ENCODE measurements at regions not wholly inside any gene's neighbourhood (a gene's known extent, or its start where the extent isn't known, plus 50 kb on each side); places are given as distances from the start of the nearest gene placed in this dataset.
"Not testable (repeated sequence)": the region's sequence is repeated elsewhere in the genome, so short reads cannot be mapped to it uniquely, and the experiment has no call there.

DNA sequence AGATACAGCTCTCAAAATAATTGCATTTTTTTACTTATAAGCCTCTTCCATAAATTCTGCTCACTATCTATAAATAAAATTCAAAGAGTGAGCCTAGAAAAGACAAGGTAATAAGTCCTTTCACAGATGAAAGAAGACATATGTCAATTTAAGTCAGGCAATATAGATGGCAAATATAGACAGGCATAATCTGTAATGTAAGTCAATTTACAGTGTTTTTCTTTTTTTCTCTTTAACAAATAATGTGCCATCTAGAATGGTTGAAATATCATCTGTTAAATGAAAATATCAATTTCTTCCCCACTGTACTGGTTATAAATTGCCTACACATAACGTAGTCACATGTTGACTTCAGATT is 1409.2 kb upstream of the GOT2 start:
- 85% methylated on average over 1 of the region's 1 CpG for WGBS
- no peaks in the 10 kb centered on the region for H3K4me1 ChIP-seq
- no peaks in the 10 kb centered on the region for H3K36me3 ChIP-seq
- H3K4me3 ChIP-seq, result no peak overlapping the region
- TF ChIP-seq, protein P1, sequence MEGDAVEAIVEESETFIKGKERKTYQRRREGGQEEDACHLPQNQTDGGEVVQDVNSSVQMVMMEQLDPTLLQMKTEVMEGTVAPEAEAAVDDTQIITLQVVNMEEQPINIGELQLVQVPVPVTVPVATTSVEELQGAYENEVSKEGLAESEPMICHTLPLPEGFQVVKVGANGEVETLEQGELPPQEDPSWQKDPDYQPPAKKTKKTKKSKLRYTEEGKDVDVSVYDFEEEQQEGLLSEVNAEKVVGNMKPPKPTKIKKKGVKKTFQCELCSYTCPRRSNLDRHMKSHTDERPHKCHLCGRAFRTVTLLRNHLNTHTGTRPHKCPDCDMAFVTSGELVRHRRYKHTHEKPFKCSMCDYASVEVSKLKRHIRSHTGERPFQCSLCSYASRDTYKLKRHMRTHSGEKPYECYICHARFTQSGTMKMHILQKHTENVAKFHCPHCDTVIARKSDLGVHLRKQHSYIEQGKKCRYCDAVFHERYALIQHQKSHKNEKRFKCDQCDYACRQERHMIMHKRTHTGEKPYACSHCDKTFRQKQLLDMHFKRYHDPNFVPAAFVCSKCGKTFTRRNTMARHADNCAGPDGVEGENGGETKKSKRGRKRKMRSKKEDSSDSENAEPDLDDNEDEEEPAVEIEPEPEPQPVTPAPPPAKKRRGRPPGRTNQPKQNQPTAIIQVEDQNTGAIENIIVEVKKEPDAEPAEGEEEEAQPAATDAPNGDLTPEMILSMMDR (IDR thresholded peaks at IDR 0.05), result no peak
- TF ChIP-seq POLR2A (IDR thresholded peaks at IDR 0.05), result no peak
- TF ChIP-seq POLR2AphosphoS5 (IDR thresholded peaks at IDR 0.05), result no peak
- TF ChIP-seq EP300 (IDR thresholded peaks at IDR 0.05), result no peak
- no peak for DNase-seq (ENCODE audit: low spot score in 2 of 2)
- no peaks in the 10 kb centered on the region for H3K27me3 ChIP-seq
- H3K27ac ChIP-seq, result no peak overlapping the region
- H3K9me3 ChIP-seq, result no peaks in the 10 kb centered on the region

DNA sequence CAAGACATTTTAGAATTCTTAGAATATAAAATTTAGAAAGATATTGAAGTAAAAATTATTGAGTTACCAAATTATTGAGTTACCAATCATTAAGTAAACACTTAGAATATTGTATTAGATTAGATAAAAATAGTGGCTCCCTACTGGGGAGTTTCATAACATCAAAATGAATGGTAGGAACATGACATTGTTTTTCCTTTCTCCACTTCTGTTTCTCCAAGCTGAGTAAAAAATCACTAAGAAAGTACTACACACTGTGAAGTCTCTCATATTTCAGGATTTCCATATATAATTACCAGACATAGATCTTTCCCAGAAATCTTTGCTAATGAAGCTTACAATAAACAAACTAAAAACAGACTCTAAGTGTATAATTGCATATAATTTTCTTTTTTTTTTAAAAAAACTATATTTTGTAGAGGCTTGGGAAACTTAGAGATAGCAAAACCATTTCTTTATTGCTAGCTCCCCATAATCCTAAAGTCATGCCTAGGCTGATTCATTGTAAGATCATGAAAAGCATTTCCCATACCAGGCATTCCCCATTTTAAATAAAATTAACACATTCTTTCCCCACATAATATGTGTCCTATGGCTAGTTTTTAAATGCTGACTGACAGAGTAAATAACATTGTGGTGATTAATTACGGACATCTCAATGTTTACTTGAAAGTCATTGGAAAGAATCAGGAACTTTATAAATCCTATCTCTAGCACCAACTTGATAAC is 1408.7 kb upstream of the GOT2 start:
- no peak for DNase-seq (ENCODE audit: low spot score in 2 of 2)
- Histone ChIP-seq H3K9me3 (no peaks in the 10 kb centered on the region), H3K4me3 (no peak overlapping the region), H3K27me3 (no peaks in the 10 kb centered on the region), H3K4me1 (no peaks in the 10 kb centered on the region), H3K36me3 (no peaks in the 10 kb centered on the region), H3K27ac (no peak overlapping the region)
- WGBS, result 66% methylated on average over 1 of the region's 1 CpG
- TF ChIP-seq POLR2AphosphoS5 (IDR thresholded peaks at IDR 0.05) (no peak), EP300 (IDR thresholded peaks at IDR 0.05) (no peak), POLR2A (IDR thresholded peaks at IDR 0.05) (no peak)
- TF ChIP-seq, protein P1 (IDR thresholded peaks at IDR 0.05), result no peak

DNA sequence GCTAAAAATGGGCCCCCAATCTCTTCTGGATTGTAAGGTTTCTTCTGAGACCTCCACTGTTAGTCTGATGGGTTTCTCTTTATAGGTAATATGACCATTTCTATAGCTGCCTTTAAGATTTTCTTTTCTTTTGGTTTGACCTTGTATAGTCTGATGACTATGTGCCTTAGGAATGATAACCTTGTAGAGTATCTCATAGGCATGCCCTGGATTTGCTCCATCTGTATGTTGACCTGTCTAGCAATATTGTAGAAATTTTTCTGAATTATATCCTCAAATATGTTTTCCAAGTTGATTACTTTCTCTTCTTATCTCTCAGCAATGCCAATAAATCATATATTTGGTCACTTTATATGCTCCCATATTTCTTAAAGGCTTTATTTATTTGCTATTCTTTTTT is 1403.8 kb upstream of the GOT2 start:
- TF ChIP-seq POLR2AphosphoS5 (IDR thresholded peaks at IDR 0.05) (no peak), POLR2A (IDR thresholded peaks at IDR 0.05) (no peak), EP300 (IDR thresholded peaks at IDR 0.05) (no peak)
- TF ChIP-seq, protein P1 (IDR thresholded peaks at IDR 0.05), result no peak
- Histone ChIP-seq H3K4me1 (no peaks in the 10 kb centered on the region), H3K36me3 (no peaks in the 10 kb centered on the region), H3K27me3 (no peaks in the 10 kb centered on the region), H3K4me3 (no peak overlapping the region), H3K27ac (no peak overlapping the region), H3K9me3 (no peaks in the 10 kb centered on the region)
- DNase-seq (ENCODE audit: low spot score in 2 of 2), result no peak

DNA sequence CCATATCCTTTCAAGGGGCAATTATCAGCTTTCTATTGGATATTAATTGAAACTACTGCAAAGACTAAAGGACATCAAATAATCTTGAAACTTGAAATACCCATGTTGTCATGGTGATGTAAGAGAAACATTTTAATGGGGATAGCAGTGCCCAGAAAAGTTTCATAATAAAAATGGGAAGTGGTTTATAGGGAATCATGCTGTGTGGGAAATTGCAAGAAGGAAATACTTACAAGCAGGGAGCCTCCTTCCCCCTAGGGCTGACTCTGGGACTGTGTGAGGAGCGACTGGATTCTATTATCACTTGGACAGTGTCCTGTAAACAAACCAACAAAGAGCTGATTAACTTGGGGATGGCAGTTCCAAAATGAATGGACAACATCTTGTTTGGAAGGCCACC is 1393.1 kb upstream of the GOT2 start:
- TF ChIP-seq EP300 (IDR thresholded peaks at IDR 0.05) (no peak), POLR2AphosphoS5 (IDR thresholded peaks at IDR 0.05) (no peak), POLR2A (IDR thresholded peaks at IDR 0.05) (no peak)
- TF ChIP-seq, protein P1 (IDR thresholded peaks at IDR 0.05), result no peak
- no peak overlapping the region for H3K27ac ChIP-seq
- H3K27me3 ChIP-seq, result no peaks in the 10 kb centered on the region
- H3K9me3 ChIP-seq, result no peaks in the 10 kb centered on the region
- no peaks in the 10 kb centered on the region for H3K36me3 ChIP-seq
- H3K4me3 ChIP-seq, result no peak overlapping the region
- no peaks in the 10 kb centered on the region for H3K4me1 ChIP-seq
- WGBS, result 14% methylated on average over 1 of the region's 1 CpG
- DNase-seq (ENCODE audit: low spot score in 2 of 2), result no peak

DNA sequence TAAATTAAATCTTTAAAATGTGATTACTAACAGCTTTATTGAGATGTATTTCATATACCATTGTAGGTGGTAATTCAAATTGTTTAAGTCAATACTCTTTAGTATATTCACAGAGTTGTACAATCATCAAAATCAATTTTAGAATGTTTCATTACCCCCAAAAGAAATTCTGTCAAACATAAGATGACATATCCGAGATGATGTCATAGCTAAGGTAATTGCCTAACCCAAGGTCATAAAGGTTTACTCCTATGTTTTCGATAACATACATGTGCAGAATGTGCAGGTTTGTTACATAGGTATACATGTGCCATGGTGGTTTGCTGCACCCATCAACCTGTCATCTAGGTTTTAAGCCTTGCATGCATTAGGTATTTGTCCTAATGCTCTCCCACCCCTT is 1392.0 kb upstream of the GOT2 start:
- H3K27ac ChIP-seq; H3K4me1 ChIP-seq; H3K27me3 ChIP-seq; H3K4me3 ChIP-seq; DNase-seq (ENCODE audit: low spot score in 2 of 2); H3K36me3 ChIP-seq; H3K9me3 ChIP-seq: not testable (repeated sequence)
- 90% methylated on average over 2 of the region's 2 CpGs for WGBS
